ENCODE measurements at regions not wholly inside any gene's neighbourhood (a gene's known extent, or its start where the extent isn't known, plus 50 kb on each side); places are given as distances from the start of the nearest gene placed in this dataset.

DNA sequence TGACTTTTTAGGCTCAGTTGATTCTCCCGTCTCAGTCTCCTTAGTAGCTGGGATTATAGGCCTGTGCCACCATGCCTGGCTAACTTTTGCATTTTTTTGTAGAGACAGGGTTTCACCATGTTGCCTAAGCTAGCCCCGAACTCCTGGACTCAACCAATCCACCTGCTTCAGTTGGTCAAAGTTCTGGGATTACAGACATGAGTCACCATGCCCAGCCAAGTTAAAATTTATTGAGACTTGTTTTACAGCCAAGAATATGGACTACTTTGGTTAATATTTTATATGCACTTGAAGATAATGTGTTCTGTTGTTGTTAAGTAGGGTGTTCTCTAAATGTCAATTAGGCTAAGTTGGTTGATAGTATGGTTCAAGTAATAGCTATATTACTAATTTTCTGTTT lies 58.7 kb downstream of the CYTL1 start:
- no peak for DNase-seq (ENCODE audit: extremely low read depth, low read depth)

DNA sequence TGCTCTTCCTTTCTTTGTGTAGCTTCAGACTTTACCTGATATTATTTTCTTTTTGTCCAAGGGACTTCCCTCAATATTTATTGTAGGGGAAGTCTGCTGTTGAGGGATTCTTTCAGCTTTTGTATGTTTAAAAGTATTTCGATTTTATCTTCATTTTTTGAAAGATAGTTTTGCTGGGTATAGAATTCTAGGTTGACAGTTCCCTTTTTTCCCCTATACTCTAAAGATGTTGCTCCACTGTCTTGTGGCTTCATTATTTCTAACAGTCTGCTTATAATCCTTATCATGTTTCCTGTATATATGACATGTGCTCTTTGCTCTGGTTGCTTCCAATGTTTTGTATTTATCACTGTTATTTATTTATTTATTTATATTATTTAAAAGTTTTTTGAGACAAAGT lies 57.3 kb downstream of the CYTL1 start:
- DNase-seq (ENCODE audit: extremely low read depth, low read depth): no peak

DNA sequence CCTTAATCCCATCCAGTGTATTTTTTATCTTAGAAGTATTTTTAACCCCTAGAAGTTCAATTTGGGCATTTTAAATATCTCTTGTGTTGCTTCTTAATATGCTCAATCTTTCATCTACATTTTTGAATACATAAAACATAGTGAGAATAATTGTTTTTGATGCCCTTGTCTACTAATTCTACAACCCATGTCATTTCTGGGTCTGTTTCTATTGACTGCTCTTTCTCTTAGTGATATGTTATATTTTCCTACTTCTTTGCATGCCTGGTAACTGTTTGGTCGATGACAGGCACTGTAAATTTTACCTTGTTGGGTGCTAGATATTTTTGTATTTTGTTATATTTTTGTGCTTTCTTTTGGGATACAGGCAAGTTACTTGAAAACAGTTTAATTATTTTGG lies 56.3 kb downstream of the CYTL1 start:
- no peak for DNase-seq (ENCODE audit: extremely low read depth, low read depth)

Small RNA genes lying in the stretch of these regions (small RNA-seq; reads per million reads assigned to genes)
- 0 to 0.06 reads per million in 2 experiments for gene RN7SKP113

Data from NCI-H460 (cell line).